Activated naive CD4-positive, alpha-beta T cell treated with anti-CD3 and anti-CD28 coated beads, Interleukin-2, amount 50 U/mL, for 24 hours (primary cell): ENCODE measurements at regions not wholly inside any gene's neighbourhood (a gene's known extent, or its start where the extent isn't known, plus 50 kb on each side); places are given as distances from the start of the nearest gene placed in this dataset.
"Not testable (repeated sequence)": the region's sequence is repeated elsewhere in the genome, so short reads cannot be mapped to it uniquely, and the experiment has no call there.

Experiments used
- H3K27ac Mint-ChIP-seq: one replicate; pipeline ENCODE4 v1.8.0; 2021; ENCODE audit warnings: mild to moderate bottlenecking, mixed read lengths
- H3K27me3 Mint-ChIP-seq: one replicate; pipeline ENCODE4 v1.8.0; 2021; ENCODE audit warnings: mixed read lengths
- H3K36me3 Mint-ChIP-seq: one replicate; pipeline ENCODE4 v1.8.0; 2021; ENCODE audit warnings: mixed read lengths
- H3K4me1 Mint-ChIP-seq: one replicate; pipeline ENCODE4 v1.8.0; 2021; ENCODE audit warnings: mixed read lengths
- H3K4me3 Mint-ChIP-seq: one replicate; pipeline ENCODE4 v1.8.0; 2021; ENCODE audit warnings: mild to moderate bottlenecking, mixed read lengths
- H3K9me3 Mint-ChIP-seq: one replicate; pipeline ENCODE4 v1.8.0; 2021; ENCODE audit warnings: mixed read lengths

GRCh38 chr10:9913876-9914514 is 1103.7 kb upstream of the CELF2 start:
- H3K27ac Mint-ChIP-seq: no peak overlapping the region

GRCh38 chr10:9921544-9921943 is 1096.1 kb upstream of the CELF2 start:
- Mint-ChIP-seq H3K4me1 (no peaks in the 10 kb centered on the region), H3K4me3 (no peak overlapping the region), H3K36me3 (no peaks in the 10 kb centered on the region), H3K9me3 (no peaks in the 10 kb centered on the region), H3K27ac (no peak overlapping the region), H3K27me3 (peaks cover 2% of the 10 kb centered on the region)

More at GRCh38 chr10:9913876-9914514, 1103.7 kb upstream of the CELF2 start:
- H3K9me3 Mint-ChIP-seq: no peaks in the 10 kb centered on the region
- no peaks in the 10 kb centered on the region for H3K27me3 Mint-ChIP-seq
- H3K4me3 Mint-ChIP-seq: no peak overlapping the region
- no peaks in the 10 kb centered on the region for H3K36me3 Mint-ChIP-seq
- no peaks in the 10 kb centered on the region for H3K4me1 Mint-ChIP-seq

DNA sequence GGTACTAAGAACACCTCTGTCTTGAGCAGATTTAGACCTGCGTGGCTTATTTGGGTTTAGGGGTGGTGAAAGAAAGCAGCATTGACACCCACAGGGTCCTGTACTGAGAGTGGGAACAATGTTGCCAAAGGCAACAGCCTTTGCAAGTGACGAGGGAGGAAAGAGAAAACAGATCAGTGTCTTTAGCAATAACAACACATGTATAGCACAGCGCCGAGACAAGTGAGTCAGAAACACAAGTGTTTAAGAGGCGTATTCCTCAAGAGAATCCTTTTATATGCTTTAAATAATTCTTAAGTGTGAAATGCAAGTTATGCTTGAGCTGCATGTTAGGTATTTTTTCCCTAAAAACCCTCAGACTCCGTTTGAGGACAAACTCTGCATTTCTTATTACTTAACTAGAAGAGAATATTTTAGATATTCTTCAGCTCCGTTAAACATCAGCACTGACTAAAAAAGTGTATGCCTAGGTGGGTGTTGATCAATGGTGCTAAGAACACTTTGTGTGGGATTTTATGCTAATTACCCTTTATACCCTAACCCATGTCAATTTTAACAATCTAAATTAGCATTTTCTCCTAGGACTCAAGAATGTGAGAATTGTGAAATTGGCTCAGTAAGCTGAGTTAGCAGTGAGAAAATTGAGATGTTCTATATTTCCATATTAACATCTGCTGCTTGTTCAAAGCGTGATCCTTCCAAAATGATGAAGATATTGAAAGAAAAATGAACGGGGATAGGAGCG is 1095.4 kb upstream of the CELF2 start:
- Mint-ChIP-seq H3K36me3 (no peaks in the 10 kb centered on the region), H3K27me3 (peaks cover 2% of the 10 kb centered on the region), H3K27ac (no peak overlapping the region), H3K4me3 (no peak overlapping the region), H3K4me1 (no peaks in the 10 kb centered on the region), H3K9me3 (no peaks in the 10 kb centered on the region)

DNA sequence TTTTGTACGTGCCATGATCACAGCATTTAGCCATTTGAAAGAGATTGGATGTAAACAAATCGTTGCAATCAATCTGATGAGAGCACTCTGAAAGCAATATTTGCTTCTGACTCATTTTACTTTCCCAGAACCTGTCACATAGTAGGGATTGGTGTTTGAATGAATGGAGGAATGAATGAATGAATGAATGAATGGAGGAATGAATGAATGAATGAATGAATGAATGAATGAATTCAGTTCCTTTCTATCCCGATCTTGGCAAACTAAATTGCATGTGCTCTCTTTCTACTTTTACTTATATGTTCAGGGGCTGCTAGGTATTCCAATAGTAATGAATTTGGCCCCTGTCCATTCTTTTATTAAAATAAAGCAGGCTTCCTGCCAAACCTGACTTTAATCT is 1091.7 kb upstream of the CELF2 start:
- peaks cover 2% of the 10 kb centered on the region for H3K27me3 Mint-ChIP-seq
- H3K27ac Mint-ChIP-seq: no peak overlapping the region
- H3K9me3 Mint-ChIP-seq: no peaks in the 10 kb centered on the region
- H3K4me3 Mint-ChIP-seq: no peak overlapping the region
- no peaks in the 10 kb centered on the region for H3K36me3 Mint-ChIP-seq
- H3K4me1 Mint-ChIP-seq: no peaks in the 10 kb centered on the region

DNA sequence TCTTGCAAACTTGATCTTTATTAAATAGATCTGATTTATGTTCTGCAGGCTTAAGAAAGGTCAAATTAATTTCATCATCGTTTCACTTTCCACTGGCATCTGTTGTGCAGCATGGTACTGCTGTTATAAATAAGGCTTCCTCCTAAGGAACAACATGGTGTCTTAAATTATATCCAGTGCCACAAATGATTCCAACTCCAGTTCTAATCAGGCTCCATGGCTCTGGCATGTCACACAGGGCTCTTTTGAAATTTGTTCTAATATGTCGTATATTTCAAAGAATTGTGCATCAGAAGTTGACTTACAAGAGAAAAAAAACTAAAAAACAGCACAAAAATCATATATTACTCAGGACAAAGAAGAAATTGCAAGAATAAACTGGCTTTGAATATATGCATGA is 1090.8 kb upstream of the CELF2 start:
- no peak overlapping the region for H3K27ac Mint-ChIP-seq
- no peaks in the 10 kb centered on the region for H3K9me3 Mint-ChIP-seq
- H3K4me1 Mint-ChIP-seq: no peaks in the 10 kb centered on the region
- no peaks in the 10 kb centered on the region for H3K36me3 Mint-ChIP-seq
- no peaks in the 10 kb centered on the region for H3K27me3 Mint-ChIP-seq
- H3K4me3 Mint-ChIP-seq: no peak overlapping the region

GRCh38 chr10:9939716-9940115 is 1078.0 kb upstream of the CELF2 start:
- Mint-ChIP-seq H3K27ac (no peak overlapping the region), H3K36me3 (no peaks in the 10 kb centered on the region)

DNA sequence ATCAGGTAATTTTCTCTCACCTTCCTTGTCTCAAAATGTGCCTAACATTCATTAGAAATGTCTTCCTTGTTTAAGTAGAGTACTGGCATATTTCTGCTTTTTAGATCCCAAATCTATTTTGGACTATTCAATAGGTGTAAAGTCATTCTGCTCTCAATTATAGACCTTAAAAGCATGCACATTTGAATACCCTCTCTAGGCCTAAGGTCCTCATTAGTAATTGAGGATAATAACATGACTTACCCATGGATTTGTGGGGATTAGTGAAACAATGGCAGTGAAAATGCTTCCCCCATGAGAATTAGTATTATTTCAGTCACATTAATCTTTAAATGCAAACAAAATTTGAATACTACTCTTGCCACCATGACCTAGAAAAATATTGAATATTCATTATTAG is 1073.0 kb upstream of the CELF2 start:
- Mint-ChIP-seq H3K4me1 (no peaks in the 10 kb centered on the region), H3K36me3 (no peaks in the 10 kb centered on the region), H3K27me3 (peaks cover 8% of the 10 kb centered on the region), H3K27ac (no peak overlapping the region), H3K4me3 (no peak overlapping the region), H3K9me3 (no peaks in the 10 kb centered on the region)

More at GRCh38 chr10:9939716-9940115, 1078.0 kb upstream of the CELF2 start:
- peaks cover 2% of the 10 kb centered on the region for H3K27me3 Mint-ChIP-seq
- H3K4me1 Mint-ChIP-seq: no peaks in the 10 kb centered on the region
- H3K9me3 Mint-ChIP-seq: peaks cover 4% of the 10 kb centered on the region
- H3K4me3 Mint-ChIP-seq: no peak overlapping the region

DNA sequence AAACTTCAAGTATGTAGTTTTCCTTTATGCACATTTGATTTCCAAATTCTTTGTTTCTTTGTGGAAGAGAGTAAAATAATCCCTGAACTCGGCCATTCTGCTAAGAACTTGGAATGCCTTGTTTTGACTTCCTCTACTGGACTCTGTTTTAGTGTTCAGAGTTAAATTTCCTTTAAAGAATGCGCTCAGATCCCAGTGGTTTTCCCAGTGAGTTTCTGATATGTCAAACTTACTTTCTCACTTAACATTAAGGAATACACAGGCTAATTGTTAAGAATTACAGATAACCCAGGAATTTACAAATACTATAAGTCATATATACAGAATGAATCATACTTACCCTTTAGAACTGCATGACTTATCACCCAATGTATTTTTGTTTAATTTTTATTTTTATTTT is 1067.6 kb upstream of the CELF2 start:
- Mint-ChIP-seq H3K27ac (no peak overlapping the region), H3K9me3 (no peaks in the 10 kb centered on the region), H3K27me3 (peaks cover 12% of the 10 kb centered on the region), H3K4me1 (no peaks in the 10 kb centered on the region), H3K36me3 (no peaks in the 10 kb centered on the region), H3K4me3 (no peak overlapping the region)

DNA sequence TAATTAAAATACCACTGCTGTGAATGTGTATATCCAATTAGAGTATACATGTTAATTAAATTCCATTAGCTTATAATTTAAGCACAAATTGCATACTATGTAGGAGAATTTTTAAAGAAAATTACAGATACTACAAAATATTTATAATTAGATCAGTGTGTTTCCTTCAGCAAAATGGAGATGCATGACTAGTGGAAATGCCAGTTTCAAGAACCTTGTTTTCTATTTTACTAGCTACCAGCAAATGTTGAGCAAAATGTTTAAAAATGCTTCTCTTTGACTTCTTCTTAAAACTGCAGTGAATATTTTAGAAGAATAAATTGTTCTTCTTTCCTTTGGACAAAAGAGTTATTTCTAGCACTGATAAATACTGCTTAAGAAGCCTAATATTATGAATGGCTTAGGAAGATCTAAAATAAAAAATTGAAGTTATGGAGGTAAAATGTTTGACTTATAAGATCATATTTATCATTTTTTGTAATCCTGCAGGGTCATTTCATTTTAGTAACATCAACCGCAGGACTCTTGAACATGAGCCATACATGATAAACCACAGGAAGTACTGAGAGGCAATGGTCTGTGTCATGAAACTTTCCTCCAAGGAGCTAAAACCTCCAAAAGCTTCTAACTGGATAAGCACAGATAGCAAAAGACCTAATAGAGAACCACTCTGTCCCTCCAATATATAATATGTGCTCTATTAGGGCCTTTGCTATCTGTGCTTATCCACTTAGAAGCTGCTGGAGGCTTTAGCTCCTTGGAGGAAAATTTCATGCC is 1066.0 kb upstream of the CELF2 start:
- peaks cover 10% of the 10 kb centered on the region for H3K27me3 Mint-ChIP-seq
- H3K4me1 Mint-ChIP-seq: no peaks in the 10 kb centered on the region
- no peak overlapping the region for H3K4me3 Mint-ChIP-seq
- H3K36me3 Mint-ChIP-seq: no peaks in the 10 kb centered on the region
- no peak overlapping the region for H3K27ac Mint-ChIP-seq
- no peaks in the 10 kb centered on the region for H3K9me3 Mint-ChIP-seq

DNA sequence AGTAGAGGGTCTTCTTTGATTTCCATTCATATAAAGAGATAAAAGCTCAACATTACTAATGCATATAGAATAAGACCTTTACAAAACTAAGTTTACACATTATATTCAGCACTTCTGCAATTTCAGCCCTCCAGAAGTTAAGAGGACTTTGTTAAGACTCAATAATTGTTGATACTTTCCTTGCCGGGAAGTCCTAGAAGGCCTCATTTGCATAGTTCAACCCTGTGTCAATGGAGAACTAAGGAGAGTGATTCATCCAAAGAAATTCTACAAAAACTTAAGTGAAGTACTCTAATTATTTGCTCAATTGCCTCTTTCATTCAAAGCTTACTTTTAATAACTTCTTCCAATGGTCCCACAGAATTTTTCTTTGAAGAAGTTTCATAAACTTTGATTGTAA is 1060.3 kb upstream of the CELF2 start:
- H3K36me3 Mint-ChIP-seq: no peaks in the 10 kb centered on the region
- H3K4me3 Mint-ChIP-seq: no peak overlapping the region
- no peaks in the 10 kb centered on the region for H3K4me1 Mint-ChIP-seq
- no peaks in the 10 kb centered on the region for H3K9me3 Mint-ChIP-seq
- H3K27me3 Mint-ChIP-seq: peaks cover 1% of the 10 kb centered on the region
- H3K27ac Mint-ChIP-seq: no peak overlapping the region

GRCh38 chr10:9957876-9958275 is 1059.8 kb upstream of the CELF2 start:
- not testable (repeated sequence) for H3K4me1 Mint-ChIP-seq, H3K36me3 Mint-ChIP-seq, H3K27ac Mint-ChIP-seq, H3K4me3 Mint-ChIP-seq, H3K27me3 Mint-ChIP-seq, H3K9me3 Mint-ChIP-seq

- no peak overlapping the region for H3K27ac Mint-ChIP-seq
- no peaks in the 10 kb centered on the region for H3K4me1 Mint-ChIP-seq
- no peaks in the 10 kb centered on the region for H3K9me3 Mint-ChIP-seq
- no peak overlapping the region for H3K4me3 Mint-ChIP-seq
- H3K36me3 Mint-ChIP-seq: no peaks in the 10 kb centered on the region
- H3K27me3 Mint-ChIP-seq: peaks cover 1% of the 10 kb centered on the region
Measured at GRCh38 chr10:9965341-9965740, 1052.3 kb upstream of the CELF2 start.

DNA sequence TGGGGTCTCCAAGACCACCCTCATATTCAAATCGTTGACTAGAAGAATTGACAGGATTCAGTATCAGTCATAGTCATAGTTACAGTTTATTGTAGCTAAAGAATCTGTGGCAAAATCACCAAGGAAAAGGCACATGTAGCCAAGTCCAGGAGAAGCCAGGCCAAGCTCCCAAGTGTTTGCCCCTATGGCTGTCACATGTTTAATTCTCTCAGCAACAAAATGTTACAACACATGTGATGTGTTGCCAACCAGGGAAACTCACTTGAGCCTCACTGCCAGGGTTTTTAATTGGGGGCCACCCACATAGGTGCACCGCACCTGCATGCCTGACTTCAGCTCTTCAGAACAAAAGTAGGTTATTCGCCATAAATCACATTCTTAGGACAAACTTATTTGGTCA is 1030.9 kb upstream of the CELF2 start:
- Mint-ChIP-seq H3K4me1 (no peaks in the 10 kb centered on the region), H3K4me3 (no peak overlapping the region), H3K9me3 (no peaks in the 10 kb centered on the region), H3K36me3 (no peaks in the 10 kb centered on the region), H3K27me3 (peaks cover 13% of the 10 kb centered on the region), H3K27ac (no peak overlapping the region)

GRCh38 chr10:9987197-9987596 is 1030.5 kb upstream of the CELF2 start:
- Mint-ChIP-seq H3K36me3 (no peaks in the 10 kb centered on the region), H3K9me3 (no peaks in the 10 kb centered on the region), H3K4me1 (no peaks in the 10 kb centered on the region), H3K27me3 (peaks cover 13% of the 10 kb centered on the region), H3K4me3 (no peak overlapping the region), H3K27ac (no peak overlapping the region)

GRCh38 chr10:9992661-9993060 is 1025.0 kb upstream of the CELF2 start:
- H3K36me3 Mint-ChIP-seq: no peaks in the 10 kb centered on the region
- no peaks in the 10 kb centered on the region for H3K4me1 Mint-ChIP-seq
- peaks cover 8% of the 10 kb centered on the region for H3K27me3 Mint-ChIP-seq
- H3K27ac Mint-ChIP-seq: no peak overlapping the region
- no peaks in the 10 kb centered on the region for H3K9me3 Mint-ChIP-seq
- no peak overlapping the region for H3K4me3 Mint-ChIP-seq

DNA sequence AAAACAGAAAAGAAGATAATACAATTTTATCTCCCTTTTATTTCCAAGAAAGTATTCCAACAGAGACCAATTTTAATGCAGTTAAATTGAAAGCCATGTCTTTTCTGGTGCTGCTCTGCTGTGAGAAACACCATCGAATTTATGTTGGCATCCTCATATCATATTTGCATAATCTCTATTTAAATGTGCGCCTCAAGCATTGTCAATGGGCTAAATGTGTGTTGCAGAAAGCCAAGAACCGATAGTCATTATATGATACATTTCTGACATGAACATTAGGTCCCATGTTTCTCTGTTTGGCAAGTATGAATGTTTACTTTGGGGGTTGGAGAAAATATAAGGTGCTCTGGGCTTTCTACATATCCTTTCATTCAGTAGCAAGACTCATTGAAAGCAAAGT is 1023.5 kb upstream of the CELF2 start:
- H3K9me3 Mint-ChIP-seq: no peaks in the 10 kb centered on the region
- no peak overlapping the region for H3K4me3 Mint-ChIP-seq
- H3K27me3 Mint-ChIP-seq: peaks cover 2% of the 10 kb centered on the region
- no peak overlapping the region for H3K27ac Mint-ChIP-seq
- H3K36me3 Mint-ChIP-seq: no peaks in the 10 kb centered on the region
- H3K4me1 Mint-ChIP-seq: no peaks in the 10 kb centered on the region
